ENCODE measurements at regions not wholly inside any gene's neighbourhood (a gene's known extent, or its start where the extent isn't known, plus 50 kb on each side); places are given as distances from the start of the nearest gene placed in this dataset.

DNA sequence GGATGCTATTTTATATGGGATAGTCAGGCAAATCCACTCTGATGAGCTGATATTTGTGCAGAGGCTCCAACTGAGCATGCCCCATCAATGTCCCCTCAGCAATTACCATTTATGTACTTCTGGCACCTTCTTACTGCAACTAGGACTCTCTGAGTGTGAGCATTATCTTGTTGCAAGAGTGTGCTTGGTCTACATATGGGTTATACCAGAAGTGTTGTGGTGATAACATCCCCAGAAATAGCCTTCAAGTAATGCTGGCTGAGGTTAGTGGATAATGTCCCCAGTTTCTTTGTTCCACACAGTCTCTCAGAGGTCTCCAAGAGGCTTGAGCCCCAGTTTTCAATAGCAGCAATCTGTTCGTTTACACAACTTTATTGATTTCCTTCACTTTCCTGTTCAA is 408.6 kb downstream of the JRKL start:
- no peak overlapping the region for H3K4me3 ChIP-seq
- H3K27ac ChIP-seq, result no peak overlapping the region
- no peaks in the 10 kb centered on the region for H3K9me3 ChIP-seq
- no peaks in the 10 kb centered on the region for H3K36me3 ChIP-seq
- TF ChIP-seq POLR2AphosphoS5 (IDR thresholded peaks at IDR 0.05) (no peak), POLR2A (IDR thresholded peaks at IDR 0.05) (no peak)
- TF ChIP-seq, protein P1, sequence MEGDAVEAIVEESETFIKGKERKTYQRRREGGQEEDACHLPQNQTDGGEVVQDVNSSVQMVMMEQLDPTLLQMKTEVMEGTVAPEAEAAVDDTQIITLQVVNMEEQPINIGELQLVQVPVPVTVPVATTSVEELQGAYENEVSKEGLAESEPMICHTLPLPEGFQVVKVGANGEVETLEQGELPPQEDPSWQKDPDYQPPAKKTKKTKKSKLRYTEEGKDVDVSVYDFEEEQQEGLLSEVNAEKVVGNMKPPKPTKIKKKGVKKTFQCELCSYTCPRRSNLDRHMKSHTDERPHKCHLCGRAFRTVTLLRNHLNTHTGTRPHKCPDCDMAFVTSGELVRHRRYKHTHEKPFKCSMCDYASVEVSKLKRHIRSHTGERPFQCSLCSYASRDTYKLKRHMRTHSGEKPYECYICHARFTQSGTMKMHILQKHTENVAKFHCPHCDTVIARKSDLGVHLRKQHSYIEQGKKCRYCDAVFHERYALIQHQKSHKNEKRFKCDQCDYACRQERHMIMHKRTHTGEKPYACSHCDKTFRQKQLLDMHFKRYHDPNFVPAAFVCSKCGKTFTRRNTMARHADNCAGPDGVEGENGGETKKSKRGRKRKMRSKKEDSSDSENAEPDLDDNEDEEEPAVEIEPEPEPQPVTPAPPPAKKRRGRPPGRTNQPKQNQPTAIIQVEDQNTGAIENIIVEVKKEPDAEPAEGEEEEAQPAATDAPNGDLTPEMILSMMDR (IDR thresholded peaks at IDR 0.05 in 8 of 11, conservative IDR thresholded peaks at IDR 0.05 in 3 of 11), result no peak
- H3K27me3 ChIP-seq (replicated peaks in 1 of 7), result no peaks in the 10 kb centered on the region
- intact Hi-C loops (cut with DNase I; ENCODE audit: low total_unique reads), result no loop called here
- H3K4me1 ChIP-seq, result no peaks in the 10 kb centered on the region
- 40 to 94% (median 59%) methylated on average over 1 of the region's 1 CpG for WGBS, 5 donors
- DNase-seq, result no peak

DNA sequence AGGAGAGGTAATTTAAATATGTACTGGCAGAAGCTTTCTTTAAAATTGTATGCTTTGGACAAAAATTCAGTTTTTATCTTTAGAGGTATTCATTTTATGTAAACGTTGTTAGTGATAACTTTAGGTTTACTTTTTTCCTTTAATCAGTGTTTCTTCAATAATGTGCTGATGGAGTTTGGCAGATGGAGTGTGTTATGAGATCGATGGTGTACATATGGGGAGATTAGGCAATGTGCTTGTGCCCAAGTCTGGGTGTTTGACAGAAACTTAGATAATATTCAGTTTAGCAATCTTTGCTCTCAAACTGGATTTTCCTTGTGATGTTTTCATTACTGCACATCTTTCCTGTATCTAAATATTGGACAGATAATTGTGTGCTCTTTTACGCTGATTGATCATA is 425.4 kb downstream of the JRKL start:
- 70 to 82% (median 80%) methylated on average over 3 of the region's 3 CpGs for WGBS, 5 donors
- no peak for DNase-seq

DNA sequence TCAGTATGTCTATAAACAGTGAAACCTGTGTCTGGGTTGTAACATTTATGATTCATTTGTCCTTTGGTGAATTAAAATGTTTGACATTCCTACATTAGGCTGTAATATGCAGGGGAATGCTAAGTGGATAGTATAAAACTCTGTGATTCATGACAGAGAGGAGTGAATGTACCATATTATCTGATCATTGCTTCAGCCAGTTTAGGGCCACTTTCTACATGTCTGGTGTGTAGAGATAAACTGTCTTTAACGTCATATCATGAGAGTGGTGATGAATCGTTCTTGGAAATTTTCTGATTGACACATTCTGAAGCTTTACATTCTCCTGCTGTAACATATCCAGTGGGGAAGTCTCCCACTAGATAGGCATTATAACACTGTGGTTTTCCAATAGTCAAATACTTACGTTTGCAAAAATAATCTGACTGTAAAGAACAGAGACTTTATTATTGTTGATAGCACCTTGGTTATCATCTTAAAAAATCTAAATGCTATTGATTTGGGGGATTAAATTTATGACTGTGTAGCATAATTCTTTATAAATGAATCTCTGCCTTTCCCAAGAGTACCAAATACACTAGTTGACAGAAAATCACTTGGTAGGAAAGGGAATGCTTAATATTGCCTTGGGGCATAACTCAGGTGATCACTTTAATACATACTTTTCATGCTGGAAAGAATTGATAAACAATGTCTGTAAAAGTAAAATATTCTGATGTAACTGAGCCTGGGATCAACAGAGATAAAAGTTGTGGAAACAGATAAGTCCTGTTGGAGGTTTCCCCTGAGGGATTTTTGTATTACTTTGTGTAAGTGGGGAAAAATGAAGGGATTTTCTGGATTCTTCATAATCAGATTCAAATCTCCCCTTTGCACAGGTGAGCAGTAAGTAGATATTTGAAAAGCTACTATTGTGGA is 427.9 kb downstream of the JRKL start:
- intact Hi-C loops (cut with DNase I; ENCODE audit: low total_unique reads), result no loop called here
- Histone ChIP-seq H3K27me3 (replicated peaks in 1 of 7) (no peaks in the 10 kb centered on the region), H3K36me3 (no peaks in the 10 kb centered on the region), H3K27ac (no peak overlapping the region), H3K4me1 (no peaks in the 10 kb centered on the region), H3K4me3 (no peak overlapping the region), H3K9me3 (peaks cover 0 to 10% (median 0%) of the 10 kb centered on the region in 8 donors)
- TF ChIP-seq POLR2AphosphoS5 (IDR thresholded peaks at IDR 0.05), result no peak
- TF ChIP-seq POLR2A (IDR thresholded peaks at IDR 0.05), result no peak
- TF ChIP-seq, protein P1 (IDR thresholded peaks at IDR 0.05 in 8 of 11, conservative IDR thresholded peaks at IDR 0.05 in 3 of 11), result no peak
- DNase-seq, result no peak
- WGBS, 5 donors, result 48 to 69% (median 66%) methylated on average over 3 of the region's 3 CpGs

More for the DNA sequence above, 425.4 kb downstream of the JRKL start:
- no peak overlapping the region for H3K4me3 ChIP-seq
- H3K9me3 ChIP-seq, result peaks cover 0 to 14% (median 0%) of the 10 kb centered on the region in 8 donors
- TF ChIP-seq POLR2A (IDR thresholded peaks at IDR 0.05) (no peak), POLR2AphosphoS5 (IDR thresholded peaks at IDR 0.05) (no peak)
- TF ChIP-seq, protein P1 (IDR thresholded peaks at IDR 0.05 in 8 of 11, conservative IDR thresholded peaks at IDR 0.05 in 3 of 11), result no peak
- no peaks in the 10 kb centered on the region for H3K36me3 ChIP-seq
- no peak overlapping the region for H3K27ac ChIP-seq
- no peaks in the 10 kb centered on the region for H3K4me1 ChIP-seq
- intact Hi-C loops (cut with DNase I; ENCODE audit: low total_unique reads), result no loop called here
- no peaks in the 10 kb centered on the region for H3K27me3 ChIP-seq (replicated peaks in 1 of 7)

DNA sequence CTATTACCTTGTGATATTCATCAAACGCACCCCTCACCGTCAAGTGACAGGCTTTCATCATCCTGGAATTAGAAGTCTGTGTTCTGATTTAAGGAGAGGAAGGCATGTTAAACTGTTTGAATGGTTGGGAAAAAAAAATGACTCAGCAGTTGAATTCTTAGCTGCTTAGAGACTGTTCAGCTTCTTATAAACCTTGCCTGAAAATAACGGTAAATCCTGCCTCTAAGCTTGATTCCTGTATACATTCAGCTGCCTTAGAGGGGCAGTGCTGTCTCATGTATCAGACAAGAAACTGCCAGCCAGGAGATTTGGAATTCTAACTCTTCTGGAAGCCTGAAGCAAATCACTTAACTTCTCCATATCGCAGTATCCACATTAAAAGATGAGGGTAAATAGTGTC is 437.4 kb downstream of the JRKL start:
- 69 to 84% (median 79%) methylated on average over 4 of the region's 4 CpGs for WGBS, 5 donors

More for the DNA sequence above, 437.4 kb downstream of the JRKL start:
- H3K4me1 ChIP-seq, result no peaks in the 10 kb centered on the region
- H3K27ac ChIP-seq, result no peak overlapping the region
- intact Hi-C loops (cut with DNase I; ENCODE audit: low total_unique reads), result no loop called here
- no peaks in the 10 kb centered on the region for H3K36me3 ChIP-seq
- DNase-seq, result no peak
- TF ChIP-seq POLR2AphosphoS5 (IDR thresholded peaks at IDR 0.05) (no peak), POLR2A (IDR thresholded peaks at IDR 0.05) (no peak)
- TF ChIP-seq, protein P1 (IDR thresholded peaks at IDR 0.05 in 8 of 11, conservative IDR thresholded peaks at IDR 0.05 in 3 of 11), result no peak
- no peaks in the 10 kb centered on the region for H3K27me3 ChIP-seq (replicated peaks in 1 of 7)
- H3K4me3 ChIP-seq, result no peak overlapping the region
- H3K9me3 ChIP-seq, result no peaks in the 10 kb centered on the region
